BE2C (cell line): ENCODE measurements at regions not wholly inside any gene's neighbourhood (a gene's known extent, or its start where the extent isn't known, plus 50 kb on each side); places are given as distances from the start of the nearest gene placed in this dataset.

ENCODE experiments used
- DNase-seq: peaks from one replicate; pipeline ENCODE4 v3.0.0-alpha.2; 2020
- H3K27me3 ChIP-seq: fragments of 250-450 bp; sonication (Bioruptor Pico); 2 replicates; pipeline ENCODE4 v1.5.1; 2020; ENCODE audit warnings: mild to moderate bottlenecking
- H3K36me3 ChIP-seq: fragments of 250-450 bp; sonication (Bioruptor Pico); 2 replicates; pipeline ENCODE4 v1.5.1; 2020; ENCODE audit warnings: mild to moderate bottlenecking
- H3K4me1 ChIP-seq: fragments of 250-450 bp; sonication (Bioruptor Pico); 2 replicates; pipeline ENCODE4 v1.5.1; 2020
- H3K4me3 ChIP-seq: 2 replicates; pipeline ENCODE4 v1.5.1; 2011; ENCODE audit warnings: low read depth, low read length
- H3K9me3 ChIP-seq: fragments of 250-450 bp; sonication (Bioruptor Pico); 2 replicates; pipeline ENCODE4 v1.5.1; 2020
- TF ChIP-seq, protein P1 (sequence below): IDR thresholded peaks from 2 replicates; pipeline ENCODE4 v1.5.1; 2012; ENCODE audit warnings: mild to moderate bottlenecking, low read depth, low read length

DNA sequence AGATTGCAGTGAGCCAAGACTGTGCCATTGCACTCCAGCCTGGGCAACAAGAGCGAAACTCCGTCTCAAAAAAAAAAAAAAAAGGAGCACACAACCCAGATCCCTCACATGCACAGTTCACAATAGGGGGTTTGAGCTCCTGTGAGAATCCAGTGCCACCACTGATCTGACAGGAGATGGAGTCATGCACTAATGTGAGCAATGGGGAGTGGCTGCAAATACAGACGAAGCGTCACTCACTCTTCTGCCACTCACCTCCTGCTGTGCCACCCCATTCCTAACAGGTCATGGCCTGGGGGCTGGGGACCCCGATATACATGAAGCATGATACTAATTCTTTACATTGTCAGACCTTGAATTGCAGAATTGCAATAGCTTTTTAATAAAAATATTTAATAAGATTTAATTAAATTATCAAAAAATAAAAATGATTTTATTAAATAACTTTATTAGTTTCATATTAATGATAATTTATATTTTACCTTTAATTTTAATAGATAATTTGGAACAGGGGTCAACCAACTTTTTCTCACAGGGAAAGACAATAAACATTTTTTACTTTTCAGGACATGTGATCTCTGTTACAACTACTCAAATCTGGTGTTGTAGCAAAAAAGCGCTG lies 171.4 kb downstream of the COPRS start:
- no peaks in the 10 kb centered on the region for H3K27me3 ChIP-seq
- no peak overlapping the region for H3K4me3 ChIP-seq
- no peaks in the 10 kb centered on the region for H3K36me3 ChIP-seq
- no peaks in the 10 kb centered on the region for H3K4me1 ChIP-seq
- H3K9me3 ChIP-seq, result no peaks in the 10 kb centered on the region
- TF ChIP-seq, protein P1, sequence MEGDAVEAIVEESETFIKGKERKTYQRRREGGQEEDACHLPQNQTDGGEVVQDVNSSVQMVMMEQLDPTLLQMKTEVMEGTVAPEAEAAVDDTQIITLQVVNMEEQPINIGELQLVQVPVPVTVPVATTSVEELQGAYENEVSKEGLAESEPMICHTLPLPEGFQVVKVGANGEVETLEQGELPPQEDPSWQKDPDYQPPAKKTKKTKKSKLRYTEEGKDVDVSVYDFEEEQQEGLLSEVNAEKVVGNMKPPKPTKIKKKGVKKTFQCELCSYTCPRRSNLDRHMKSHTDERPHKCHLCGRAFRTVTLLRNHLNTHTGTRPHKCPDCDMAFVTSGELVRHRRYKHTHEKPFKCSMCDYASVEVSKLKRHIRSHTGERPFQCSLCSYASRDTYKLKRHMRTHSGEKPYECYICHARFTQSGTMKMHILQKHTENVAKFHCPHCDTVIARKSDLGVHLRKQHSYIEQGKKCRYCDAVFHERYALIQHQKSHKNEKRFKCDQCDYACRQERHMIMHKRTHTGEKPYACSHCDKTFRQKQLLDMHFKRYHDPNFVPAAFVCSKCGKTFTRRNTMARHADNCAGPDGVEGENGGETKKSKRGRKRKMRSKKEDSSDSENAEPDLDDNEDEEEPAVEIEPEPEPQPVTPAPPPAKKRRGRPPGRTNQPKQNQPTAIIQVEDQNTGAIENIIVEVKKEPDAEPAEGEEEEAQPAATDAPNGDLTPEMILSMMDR, result no peak
- no peak for DNase-seq

DNA sequence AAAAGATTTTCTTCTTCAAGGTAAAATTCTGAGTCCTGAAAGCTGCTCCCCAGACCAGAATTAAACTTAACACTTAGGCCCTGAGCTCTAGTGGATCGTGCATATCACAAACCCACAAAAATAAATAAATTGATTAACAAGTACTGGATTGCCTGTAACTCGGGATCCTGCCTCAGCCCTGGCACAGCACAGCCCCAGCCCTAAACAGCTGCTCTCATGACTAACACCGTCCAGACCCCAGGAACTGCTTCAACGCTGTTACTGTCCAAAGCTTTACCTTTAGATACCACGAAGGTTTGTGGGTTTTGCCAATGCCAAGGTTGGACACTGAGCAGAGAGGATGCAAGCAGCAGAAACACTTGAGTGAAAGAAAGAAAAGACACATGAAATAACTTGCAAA lies 172.5 kb downstream of the COPRS start:
- no peak for DNase-seq
- TF ChIP-seq, protein P1, result no peak
- Histone ChIP-seq H3K9me3 (no peaks in the 10 kb centered on the region), H3K36me3 (no peaks in the 10 kb centered on the region), H3K4me3 (no peak overlapping the region), H3K4me1 (no peaks in the 10 kb centered on the region), H3K27me3 (no peaks in the 10 kb centered on the region)

DNA sequence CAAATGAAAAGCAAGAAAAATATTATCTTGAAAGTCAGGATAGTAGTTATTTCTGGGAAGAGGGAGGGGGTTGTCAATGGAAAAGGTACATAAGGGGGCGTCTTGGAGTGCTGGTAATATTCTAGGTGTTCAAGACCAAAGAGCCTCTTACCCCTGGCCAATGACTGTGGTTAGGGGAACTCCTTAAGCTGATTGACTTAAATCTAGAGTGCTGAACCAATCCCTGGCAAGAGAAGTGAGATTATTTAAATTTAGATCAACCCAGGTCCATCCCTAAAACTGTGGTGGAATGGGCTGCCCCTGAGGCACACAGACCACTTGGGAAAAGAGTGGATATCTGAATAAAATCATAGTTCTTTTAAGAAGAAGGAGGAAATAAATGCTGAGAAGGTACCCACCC lies 174.1 kb downstream of the COPRS start:
- TF ChIP-seq, protein P1, result no peak
- Histone ChIP-seq H3K4me1 (no peaks in the 10 kb centered on the region), H3K27me3 (no peaks in the 10 kb centered on the region), H3K9me3 (no peaks in the 10 kb centered on the region), H3K4me3 (no peak overlapping the region), H3K36me3 (no peaks in the 10 kb centered on the region)
- DNase-seq, result no peak

DNA sequence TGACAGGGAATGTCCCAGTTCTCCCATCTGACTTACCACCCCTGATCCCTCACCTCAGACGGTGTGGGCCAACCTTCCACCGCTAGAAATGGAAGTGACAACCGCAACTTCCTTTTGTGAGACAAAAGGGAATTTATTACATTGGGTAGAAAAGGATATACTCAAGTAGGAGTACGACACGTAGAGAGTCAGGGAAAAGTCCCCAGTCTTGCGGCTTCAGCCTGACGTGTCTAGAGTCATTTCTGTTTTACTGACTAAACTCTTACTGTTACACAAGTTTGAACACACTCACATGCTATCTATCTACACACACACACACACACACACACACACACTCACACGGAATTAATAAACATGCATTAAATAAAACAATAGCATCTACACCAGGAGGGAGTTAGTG lies 178.9 kb downstream of the COPRS start:
- Histone ChIP-seq H3K36me3 (no peaks in the 10 kb centered on the region), H3K4me1 (no peaks in the 10 kb centered on the region), H3K9me3 (no peaks in the 10 kb centered on the region), H3K4me3 (no peak overlapping the region), H3K27me3 (no peaks in the 10 kb centered on the region)
- TF ChIP-seq, protein P1, result no peak
- no peak for DNase-seq

DNA sequence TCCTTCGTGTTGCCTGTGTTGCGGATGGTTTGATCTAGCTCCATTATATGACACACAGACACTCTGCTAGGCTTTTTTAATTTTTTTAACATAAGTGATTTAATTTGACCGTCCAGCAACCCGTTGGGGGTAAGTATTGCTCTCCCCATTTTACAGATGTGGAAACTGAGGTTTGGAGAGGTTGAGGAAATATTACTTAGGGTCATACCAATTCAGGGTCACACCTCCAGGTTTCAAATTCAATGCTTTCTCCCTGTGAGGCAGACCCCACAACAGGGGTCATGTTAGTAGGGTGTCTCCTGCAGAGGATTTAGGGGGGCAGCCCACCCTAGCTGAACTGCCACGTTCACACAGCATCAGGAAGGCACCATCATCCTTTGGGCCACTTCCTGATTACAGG lies 179.4 kb downstream of the COPRS start:
- Histone ChIP-seq H3K9me3 (no peaks in the 10 kb centered on the region), H3K4me3 (no peak overlapping the region), H3K27me3 (no peaks in the 10 kb centered on the region), H3K4me1 (no peaks in the 10 kb centered on the region), H3K36me3 (no peaks in the 10 kb centered on the region)
- no peak for DNase-seq
- TF ChIP-seq, protein P1, result no peak

DNA sequence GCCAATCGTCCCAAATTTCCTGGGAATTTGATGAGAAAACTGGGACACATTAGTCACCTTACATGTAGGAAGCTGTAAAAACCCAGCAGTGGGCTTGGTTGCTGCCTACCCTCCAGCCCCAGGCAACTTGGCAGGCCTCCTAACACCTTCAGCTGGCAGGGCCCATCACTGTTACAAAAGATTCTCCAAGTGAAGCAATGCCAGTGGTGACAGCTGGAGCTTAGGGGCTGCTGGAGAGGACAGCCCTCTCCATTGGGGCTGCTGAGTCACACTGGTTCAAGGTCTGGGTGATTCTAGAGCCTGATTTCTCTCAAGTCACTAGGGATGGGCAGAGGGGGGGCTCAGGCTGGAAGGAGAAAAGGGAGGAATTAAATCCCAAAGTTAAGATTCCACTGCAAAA lies 180.6 kb downstream of the COPRS start:
- no peaks in the 10 kb centered on the region for H3K4me1 ChIP-seq
- H3K4me3 ChIP-seq, result no peak overlapping the region
- TF ChIP-seq, protein P1, result no peak
- no peak for DNase-seq
- no peaks in the 10 kb centered on the region for H3K36me3 ChIP-seq
- no peaks in the 10 kb centered on the region for H3K9me3 ChIP-seq
- H3K27me3 ChIP-seq, result no peaks in the 10 kb centered on the region
